IPS-NIHi7 (cell line): ENCODE measurements at regions not wholly inside any gene's neighbourhood (a gene's known extent, or its start where the extent isn't known, plus 50 kb on each side); places are given as distances from the start of the nearest gene placed in this dataset.

ENCODE experiments used
- DNase-seq: peaks from one replicate; pipeline ENCODE4 v3.0.0; 2012; ENCODE audit warnings: mixed read lengths; ENCODE audit errors: extremely low spot score

DNA sequence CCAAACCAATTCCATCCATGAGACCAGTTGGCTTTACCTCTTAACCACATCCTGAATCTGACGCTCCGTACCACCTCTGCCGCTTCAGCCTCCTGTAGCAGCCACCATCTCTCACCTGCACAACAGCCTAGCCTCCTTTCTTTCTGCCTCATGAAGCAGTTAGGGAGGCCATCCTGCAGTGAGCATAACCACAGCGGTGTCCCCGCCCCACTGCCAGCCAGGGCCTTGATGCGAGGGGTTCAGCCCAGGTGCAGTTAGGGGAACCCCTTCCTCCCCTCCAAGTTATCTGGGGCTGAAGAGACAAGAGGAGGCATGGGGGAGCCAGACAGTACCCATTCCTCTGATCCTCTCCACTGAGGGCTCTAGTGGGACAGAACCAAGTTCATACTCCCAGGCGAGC, 167.0 kb downstream of the C5orf15 start:
- DNase-seq: no peak

DNA sequence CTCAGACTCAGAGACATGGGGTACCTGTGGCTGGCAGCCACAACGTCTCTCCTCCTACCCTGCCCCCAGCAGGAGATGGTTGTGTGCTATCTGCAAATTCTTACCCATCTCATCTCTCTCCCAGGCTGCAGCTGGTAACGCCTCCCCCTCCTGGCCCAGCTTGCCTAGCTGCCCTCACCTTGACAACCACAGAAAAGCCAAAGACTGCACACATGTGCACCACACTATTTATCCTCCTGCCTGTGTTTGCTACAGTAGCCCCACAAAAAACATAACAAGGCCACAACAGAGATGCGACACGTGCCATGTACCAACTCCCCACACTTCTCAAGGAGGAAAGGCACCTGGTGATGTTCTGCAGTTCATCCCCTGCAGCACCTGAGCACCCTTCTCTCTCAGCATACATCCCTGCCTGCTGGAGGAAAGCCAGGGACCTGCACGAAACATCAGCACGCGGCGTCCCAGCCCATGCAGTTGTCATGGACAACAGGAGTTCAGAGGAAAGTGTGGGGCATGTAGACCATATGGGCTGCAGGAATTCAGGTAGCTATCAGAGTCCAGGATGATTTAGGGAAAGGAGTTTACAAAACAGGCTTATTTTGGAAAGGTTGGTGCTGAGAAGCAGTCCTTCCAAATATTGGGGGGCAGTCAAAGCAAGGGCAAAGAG, 168.7 kb downstream of the C5orf15 start:
- no peak for DNase-seq

DNA sequence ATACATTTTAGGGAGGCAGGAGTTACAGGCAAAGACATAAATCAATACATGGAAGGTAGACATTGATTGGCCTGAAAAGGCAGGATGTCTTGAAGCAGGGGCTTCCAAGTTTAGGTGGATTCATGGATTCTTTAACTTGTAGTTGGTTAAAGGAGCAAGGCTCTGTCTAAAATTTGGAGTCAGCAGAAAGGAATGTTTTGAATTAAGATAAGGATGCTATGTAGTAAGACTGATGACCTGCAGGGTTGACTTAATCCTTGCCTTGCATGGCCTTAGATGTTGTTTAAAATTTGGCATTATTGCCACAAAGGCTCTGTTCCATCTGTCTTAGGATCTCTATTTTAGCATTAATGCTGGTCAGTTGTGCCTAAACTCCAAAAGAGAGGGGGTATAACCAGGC, 171.3 kb downstream of the C5orf15 start:
- no peak for DNase-seq

DNA sequence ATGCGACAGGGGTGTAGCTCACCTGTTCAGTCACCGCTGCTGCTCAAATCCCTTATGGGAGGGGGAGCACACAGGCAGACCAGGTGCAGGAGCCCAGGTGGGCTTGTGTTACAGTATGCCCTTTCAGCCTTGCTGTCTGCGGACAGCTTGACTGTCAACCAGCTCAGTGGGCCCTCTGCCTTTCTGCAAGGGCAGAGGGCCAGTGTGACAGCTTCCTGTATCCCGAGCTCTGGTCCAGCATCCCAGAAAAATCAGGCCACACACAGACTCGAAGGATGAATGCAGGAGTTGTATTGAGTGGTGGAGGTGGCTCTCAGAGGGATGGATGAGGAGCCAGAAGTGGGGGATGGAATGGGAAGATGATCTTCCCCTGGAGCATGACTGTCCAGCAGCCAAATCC, 172.2 kb downstream of the C5orf15 start:
- no peak for DNase-seq

DNA sequence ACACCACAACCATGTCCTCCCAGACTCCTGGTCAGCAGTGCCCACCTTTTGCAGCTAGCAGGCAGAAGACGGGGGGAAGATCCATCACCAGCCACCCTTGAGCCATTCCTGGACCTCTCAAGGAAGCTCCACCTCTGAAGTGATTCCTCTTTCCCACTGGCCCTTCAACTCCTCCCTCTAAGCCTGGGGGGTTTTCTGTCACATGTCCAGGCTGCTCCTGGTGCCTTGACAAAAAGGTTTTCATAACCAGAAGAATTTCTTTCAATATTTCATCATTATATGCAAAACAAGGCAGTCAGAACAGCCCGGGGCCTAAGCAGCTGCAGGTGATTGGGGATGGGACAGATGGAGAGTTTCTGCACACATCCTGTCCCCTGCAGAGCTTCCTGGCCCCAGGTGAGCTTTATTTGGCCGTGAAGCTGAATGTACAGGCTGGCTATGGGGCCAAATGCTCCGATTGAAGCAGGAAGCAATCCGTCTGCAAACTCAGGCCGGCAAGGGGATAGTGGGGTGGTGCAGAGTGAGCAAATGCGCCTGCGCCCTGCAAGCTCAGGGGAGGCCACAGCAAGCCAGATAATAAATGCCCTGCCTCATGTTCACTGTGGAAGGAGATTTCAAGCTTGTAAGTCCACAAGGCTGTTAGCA, 173.5 kb downstream of the C5orf15 start:
- DNase-seq: no peak

DNA sequence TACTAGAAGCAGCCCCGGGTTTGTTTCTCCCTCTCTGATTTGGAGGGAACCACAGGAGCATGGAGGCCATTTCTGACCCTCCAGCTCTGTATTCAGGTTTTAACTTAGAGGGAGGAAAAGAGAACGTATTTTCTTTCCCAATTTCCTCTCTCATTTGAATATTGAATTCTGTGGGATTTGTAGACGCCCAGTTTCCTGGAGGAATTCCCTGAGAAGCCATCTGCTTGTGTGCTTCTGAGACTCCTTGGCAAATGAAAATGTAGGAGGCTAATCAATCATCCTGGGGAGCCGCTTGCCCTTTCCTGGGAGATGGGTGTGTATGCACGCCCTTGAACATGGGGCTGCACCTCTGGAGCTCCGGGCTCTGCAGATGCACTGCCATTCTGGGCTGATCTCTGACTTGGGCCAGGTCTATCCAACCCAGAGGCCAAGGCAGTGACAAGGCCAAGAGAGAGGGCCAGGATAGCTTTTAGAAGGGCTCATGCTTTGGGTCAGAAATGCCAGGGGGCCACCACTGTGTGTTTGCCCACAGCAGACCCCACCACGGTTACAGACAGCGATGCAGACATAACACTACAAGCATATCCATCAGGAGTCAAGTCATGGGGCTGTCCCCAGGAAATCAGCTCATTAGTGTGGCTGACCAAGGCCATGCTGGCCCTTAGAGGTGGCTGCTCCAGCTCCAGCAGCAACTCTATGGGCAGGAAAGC, 174.5 kb downstream of the C5orf15 start:
- no peak for DNase-seq

DNA sequence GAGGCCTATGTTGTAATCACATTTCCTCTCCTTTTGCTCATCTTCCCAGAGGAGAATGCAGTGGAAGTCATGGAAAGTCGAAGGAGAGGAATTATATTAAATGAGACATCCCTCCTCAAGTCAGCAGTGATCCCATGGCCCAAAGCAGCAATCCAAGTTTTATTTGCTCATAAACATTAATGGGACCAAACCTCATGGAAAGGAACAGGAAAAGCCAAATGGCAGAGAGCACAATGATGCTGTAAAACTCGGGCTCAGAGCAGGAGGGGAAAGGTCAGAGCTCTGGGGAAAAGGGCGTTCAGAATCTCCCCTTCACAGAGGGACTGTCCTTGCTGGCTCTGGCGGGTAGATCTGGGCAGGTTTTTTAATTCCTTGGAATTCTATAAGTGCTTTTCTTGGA, 175.8 kb downstream of the C5orf15 start:
- no peak for DNase-seq

DNA sequence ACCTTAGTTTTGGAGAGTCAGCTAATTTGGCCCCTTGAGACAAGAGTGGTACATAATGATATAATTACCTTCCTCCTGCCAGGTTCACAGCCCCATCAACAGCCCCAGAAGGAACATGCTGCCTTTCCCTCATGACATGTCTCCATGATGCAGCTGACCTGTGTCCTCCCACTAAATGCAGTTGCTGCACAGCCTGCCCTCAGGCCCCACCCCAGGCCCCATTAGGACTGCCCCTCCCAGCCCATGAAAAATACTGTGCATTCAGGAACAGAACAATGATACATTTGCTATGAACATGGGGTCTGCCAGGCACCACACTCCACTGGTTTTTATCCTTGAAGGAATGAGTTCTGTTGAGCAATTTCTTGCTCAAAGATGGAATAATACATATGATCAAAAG, 176.4 kb downstream of the C5orf15 start:
- DNase-seq: no peak

DNA sequence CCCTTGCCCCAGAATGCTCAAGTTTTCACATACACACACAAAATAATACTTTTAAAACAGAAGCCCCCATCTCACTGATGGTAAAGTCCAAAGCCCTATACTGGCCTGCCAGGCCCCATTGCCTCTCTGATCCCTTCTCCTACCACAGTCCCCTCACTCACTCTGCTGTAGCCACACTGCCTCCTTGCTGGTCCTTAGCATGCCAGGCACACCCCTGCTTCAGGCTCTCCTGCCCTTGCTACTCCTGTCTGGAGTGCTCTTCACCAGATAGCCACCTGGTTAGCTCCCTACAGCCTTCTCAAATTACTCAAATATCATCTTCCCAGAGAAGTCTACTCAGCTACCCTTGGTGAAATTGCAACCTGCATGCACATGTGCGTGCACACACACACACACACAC, 177.5 kb downstream of the C5orf15 start:
- no peak for DNase-seq

DNA sequence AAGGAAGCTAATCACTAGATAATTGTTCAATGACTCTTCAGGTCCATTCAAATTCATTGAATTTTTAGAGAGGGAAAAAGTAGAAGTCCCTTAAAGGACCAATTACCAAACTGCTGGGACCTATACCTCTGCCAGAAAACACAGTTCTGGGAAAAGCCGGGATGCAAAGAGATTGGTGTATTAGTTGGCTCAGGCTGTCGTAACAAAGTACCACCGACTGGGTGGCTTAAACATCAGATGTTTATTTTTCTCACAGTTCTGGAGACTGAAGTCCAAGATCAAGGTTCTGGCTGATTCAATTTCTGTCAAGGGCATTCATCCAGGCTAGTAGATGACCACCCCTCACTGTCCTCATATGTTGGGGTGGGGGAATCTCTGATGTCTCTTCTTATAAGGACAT, 177.1 kb upstream of the FSTL4 start:
- no peak for DNase-seq

DNA sequence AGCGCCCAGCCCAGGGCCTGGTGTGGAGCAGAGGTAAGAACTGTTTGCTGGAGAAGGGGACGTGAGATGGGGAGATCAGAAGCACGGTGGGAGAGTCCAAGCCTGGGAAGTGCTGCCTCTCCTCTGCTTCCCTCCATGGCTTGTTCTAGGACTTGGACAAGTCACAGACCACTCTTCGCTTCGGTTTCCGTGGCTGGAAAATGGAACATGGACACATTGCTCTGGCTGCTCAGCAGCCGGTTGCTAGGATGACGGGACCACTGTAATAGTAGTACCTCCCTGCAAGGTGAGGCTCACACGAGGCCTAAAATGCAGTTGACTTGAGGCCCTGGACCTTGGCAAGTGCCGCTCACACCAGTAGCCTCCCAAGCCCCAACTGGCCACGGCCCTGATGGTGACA, 175.8 kb upstream of the FSTL4 start:
- no peak for DNase-seq

DNA sequence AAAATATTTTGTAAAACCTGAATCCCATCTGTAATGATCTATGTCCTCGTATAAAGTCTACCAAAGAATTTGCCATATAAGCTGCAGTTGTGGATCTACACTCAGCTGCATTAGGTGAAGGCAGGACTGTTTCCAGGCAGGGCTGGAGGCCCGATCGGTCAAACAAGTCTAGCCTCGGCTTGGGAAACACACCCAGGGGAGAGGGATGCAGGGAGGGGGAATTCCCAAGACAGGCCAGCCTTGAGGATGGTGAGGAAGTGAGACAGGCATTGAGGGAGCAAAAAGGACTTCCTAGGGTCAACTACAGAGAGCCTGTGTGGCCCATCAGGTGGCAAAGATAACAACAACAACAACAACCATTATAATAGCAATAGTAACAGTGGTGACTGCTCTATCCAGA, 174.1 kb upstream of the FSTL4 start:
- DNase-seq: no peak

DNA sequence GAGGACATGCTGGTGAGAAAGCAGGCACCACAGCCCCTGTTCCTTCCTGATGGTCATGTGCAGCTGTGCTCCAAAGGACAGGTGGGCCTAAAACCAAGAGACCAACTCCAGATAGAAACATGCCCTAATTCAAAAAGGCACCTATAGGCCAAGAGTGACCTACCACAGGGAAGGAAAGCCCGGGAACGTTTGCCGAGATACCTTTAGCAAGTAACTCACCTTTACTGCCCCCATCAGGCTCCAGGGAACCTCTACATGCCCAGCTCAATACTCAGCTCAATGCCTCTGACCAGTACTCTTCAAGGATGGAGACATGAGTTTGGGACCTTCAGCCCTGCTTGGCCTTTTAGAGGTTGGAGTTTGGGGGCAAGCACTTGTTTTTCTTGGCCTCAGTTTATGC, 172.8 kb upstream of the FSTL4 start:
- peak; percentile 68 for DNase-seq

DNA sequence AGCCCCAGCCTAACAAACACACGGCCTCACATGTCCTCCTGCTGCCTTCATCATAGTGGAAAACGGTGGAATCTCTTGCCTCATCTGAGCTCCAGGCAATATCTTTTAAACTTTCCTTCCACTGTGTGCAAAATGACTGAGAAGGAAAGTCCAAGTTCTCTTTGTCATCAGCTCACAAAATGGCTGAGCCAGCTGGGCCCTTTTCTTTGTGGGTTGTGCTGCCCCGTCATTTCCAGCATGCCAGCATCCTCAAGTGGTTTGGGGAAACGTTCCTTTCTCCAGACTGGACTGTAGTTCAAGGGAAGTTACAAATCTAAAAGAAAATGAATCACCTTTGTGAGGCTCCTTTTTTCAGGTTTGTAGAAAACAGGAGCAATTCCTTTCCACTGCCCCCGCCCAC, 171.1 kb upstream of the FSTL4 start:
- no peak for DNase-seq

DNA sequence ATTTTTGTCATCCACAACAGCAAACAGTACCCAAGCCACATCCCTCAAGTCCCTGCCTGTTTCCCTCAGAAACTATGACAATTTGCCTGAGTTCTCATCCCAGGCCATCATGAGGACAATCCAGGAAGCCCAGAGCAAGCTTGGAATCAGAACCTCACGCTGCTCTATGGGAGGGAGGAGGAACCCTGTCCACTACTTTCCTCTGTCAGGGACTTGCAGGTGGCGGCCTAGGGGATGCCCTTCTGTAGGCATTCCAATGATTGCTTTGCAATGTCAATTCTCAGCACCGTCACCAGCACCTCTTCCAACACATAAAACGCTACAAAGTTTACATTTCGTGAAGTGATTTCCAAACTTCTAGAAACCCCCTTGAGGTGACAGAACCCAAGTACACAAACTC, 170.4 kb upstream of the FSTL4 start:
- no peak for DNase-seq

DNA sequence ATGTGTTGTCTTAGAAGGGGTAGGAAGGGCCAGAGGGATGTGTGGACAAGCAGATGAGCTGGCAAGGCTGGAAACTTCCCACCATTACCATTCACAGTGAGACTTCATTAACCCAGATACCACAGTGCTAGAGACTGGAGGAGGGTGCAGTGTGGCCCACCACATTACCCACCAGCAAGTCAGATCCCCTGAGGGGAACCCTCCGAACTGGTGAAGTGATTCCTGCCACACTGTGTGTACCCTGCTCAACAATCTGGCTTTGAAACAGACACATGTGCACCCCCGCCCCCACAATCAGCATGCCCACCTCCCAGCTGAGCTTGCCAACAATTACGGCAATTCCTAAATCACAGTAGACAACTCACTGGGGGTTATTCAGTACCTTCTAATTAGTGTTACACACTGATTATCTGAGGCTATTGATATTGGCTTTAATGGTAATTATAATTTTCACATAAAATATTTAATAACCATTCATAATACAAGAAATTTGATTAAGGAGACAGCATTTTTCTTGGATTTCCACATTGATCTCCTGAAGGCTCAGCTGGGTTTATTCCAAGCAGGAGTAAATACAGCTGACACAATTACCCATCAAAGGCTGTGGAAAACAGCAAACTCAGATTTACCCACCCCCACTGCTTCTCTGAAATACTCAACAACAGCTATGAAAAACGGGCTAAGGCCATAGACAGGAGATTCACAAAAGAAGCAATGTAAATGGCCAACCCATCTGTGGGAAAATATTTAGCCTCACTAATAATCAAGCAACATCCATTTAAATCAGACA, 169.3 kb upstream of the FSTL4 start:
- DNase-seq: no peak

DNA sequence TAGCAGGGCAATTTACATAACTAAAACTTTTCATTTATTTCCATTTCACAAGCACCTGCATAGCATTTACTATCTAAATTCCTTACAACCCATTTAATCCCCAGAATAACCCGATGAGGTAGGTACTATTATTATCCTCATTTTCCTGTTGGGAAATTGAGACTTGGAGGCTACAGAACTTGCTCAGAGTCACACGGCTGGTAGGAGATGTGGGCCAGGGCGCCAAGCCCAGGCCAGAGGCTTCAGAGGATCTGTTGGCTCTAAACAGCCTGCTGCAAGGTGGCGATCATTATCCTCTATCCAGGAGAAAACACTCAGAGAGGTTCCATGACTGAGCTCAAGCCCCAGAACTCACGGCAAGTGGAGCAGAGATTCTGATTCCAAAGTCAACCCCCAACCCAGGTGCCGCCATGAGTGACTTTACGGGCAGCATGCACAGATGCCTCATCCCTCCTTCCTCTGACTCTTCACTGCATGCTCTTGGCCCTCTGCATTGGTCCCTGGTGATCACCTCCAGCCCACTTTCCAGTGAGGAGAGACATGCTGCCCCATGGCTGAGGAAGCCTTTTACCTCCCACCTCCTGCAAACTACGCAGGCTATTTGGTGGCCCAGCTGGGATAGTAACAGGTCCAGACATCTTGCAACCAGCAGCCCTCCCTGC, 168.4 kb upstream of the FSTL4 start:
- DNase-seq: no peak

DNA sequence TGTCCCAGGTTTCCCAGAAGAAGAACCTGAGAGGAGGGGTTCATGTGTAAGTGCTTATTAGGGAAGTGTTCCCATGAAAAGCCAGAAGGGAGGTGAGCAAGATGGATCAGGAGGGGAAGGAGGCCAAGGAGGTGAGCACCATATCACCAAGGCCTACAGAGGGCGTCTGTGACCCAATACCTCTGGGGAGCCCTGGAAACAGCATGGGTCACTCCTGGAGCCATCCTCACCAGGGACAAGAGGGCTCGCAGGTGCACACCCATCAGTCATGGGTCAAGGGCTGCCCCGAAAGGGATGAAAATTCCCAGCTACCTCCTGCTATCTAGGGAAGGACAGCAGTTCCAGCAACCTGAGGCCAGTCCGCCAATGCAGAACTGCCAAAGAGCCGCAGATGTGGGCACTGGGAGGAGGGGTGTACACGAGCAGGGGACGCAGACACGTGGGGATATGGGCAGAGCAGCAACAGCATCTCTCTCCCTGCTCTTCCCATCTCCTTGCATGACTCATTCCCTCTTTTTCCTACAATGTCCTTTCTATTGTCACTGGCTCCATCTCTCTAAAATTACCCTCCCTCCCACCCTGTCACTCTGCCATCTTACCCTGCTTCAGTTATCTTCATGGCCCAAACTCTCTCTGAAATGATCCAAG, 167.6 kb upstream of the FSTL4 start:
- peak; percentile 65 for DNase-seq

DNA sequence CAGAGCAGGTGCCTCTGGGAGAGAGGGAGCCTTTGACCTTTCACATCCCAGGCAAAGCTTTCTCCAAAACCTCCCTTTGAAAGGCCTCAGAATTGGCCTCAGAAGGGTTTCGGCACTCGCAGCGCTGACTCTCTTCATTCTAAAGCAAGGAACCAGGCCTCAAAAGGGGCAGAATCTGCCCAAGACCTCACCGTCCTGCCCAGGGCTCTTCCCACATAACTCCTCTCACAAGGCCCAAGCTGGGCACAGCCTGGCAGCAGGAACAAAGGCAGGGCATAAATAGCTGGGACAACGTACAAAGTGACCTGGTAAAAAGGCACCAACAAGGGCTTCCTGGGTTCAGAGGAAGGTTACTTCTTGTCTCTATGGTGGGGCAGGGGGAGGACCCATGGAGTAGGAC, 166.3 kb upstream of the FSTL4 start:
- no peak for DNase-seq

DNA sequence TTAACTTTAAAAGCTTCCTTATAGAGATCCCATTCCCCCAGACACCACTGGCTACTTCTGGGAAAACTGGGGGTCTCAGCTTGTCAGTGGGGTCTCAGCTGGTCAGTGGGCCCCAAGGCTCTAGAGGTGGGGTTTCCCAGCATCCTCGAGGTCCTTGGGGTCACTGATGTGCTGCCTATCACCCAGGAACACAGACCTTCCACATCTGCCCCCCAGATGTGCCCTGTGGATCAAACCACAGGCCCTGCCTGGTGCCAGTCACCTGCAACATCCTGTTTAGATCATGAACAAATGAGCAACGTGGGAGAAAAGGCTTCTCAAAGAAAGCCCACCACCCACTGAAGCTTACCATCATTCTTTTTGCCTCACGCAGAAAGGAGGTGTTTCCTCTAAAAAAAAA, 165.6 kb upstream of the FSTL4 start:
- no peak for DNase-seq

DNA sequence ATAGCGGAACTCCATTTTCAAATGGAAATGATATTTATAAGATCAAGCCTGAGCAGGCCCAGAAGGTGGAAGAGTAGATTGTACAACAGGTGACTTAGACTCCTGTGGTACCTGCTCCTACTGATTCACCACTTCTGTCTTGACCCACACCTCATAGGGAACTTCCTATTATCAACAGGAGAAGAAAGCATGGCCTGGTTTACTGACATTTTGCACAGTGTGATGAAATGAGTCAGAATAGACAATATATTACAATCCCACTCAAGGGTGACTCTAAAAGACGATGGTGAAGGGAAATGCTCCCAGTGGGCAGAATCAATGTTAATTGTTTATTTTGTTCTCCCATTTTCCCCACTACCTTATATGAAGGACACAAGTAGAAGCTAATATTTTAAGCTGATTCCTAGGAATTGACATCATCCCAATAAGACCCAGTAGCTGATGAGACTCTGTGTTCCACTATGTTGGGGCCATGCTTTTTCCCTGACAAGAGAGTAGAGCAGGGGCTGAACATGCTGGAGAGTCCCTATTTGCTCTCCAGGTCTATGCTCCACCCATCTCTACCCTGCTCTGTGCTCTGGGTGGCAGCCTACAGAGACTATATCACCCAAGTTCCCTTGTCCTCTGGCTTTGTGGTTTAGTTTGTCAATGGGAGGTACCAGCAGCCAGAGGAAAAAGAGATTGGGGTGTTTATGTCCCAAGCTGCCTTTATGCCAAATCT, 163.4 kb upstream of the FSTL4 start:
- no peak for DNase-seq
